Right atrium auricular region (tissue), 2 donors: ENCODE measurements at regions not wholly inside any gene's neighbourhood (a gene's known extent, or its start where the extent isn't known, plus 50 kb on each side); places are given as distances from the start of the nearest gene placed in this dataset.

Experiments used
- DNase-seq: peaks from one replicate; pipeline ENCODE4 v3.0.0-alpha.2; 2019; ENCODE audit warnings: low spot score
- H3K27ac ChIP-seq, 2 donors: fragments of 200-600 bp; sonication (generic); 1 replicate in 1 of 2; 2 replicates in 1 of 2; pipeline ENCODE4 v1.5.1; 2016 to 2019
- H3K27me3 ChIP-seq, 2 donors: fragments of 200-600 bp; sonication (generic); one replicate each; pipeline versions ENCODE4 v1.5.1 to v1.6.0; 2017 to 2019
- H3K36me3 ChIP-seq: fragments of 200-600 bp; sonication (generic); one replicate; pipeline ENCODE4 v1.5.1; 2016
- H3K4me1 ChIP-seq, 2 donors: fragments of 200-600 bp; sonication (generic); one replicate each; pipeline versions ENCODE4 v1.5.1 to v1.6.0; 2017 to 2019
- H3K4me3 ChIP-seq, 2 donors: fragments of 200-600 bp; sonication (generic); 1 replicate in 1 of 2; 2 replicates in 1 of 2; pipeline ENCODE4 v1.5.1; 2017 to 2019; ENCODE audit warnings: mild to moderate bottlenecking in 1 of 2, moderate library complexity in 1 of 2
- H3K9me3 ChIP-seq, 2 donors: fragments of 200-600 bp; sonication (generic); one replicate each; pipeline ENCODE4 v1.5.1; 2019
- CTCF ChIP-seq, 2 donors: fragments of 200-600 bp; sonication (generic); IDR thresholded peaks; one replicate each; pipeline ENCODE4 v1.5.1; 2019; ENCODE audit warnings: antibody characterized with exemption in 2 of 2

- no peak for TF ChIP-seq CTCF (IDR thresholded peaks at IDR 0.05)
- peak overlapping the region; percentile 53 to 67 for H3K27ac ChIP-seq
- no peaks in the 10 kb centered on the region for H3K9me3 ChIP-seq
- H3K4me3 ChIP-seq = peak overlapping the region; percentile 25 to 41
- H3K4me1 ChIP-seq = peaks cover 0 to 39% of the 10 kb centered on the region in 2 donors
- DNase-seq = no peak
- H3K27me3 ChIP-seq = no peaks in the 10 kb centered on the region
- no peaks in the 10 kb centered on the region for H3K36me3 ChIP-seq
Measured at GRCh38 chr9:677461-678097, 163.9 kb upstream of the DMRT1 start.

GRCh38 chr9:678897-679296 lies 162.6 kb upstream of the DMRT1 start:
- no peak for TF ChIP-seq CTCF (IDR thresholded peaks at IDR 0.05)
- H3K9me3 ChIP-seq = no peaks in the 10 kb centered on the region
- H3K27ac ChIP-seq = no peak overlapping the region
- H3K4me3 ChIP-seq = no peak overlapping the region
- H3K4me1 ChIP-seq = peaks cover 0 to 42% of the 10 kb centered on the region in 2 donors
- no peak for DNase-seq
- H3K36me3 ChIP-seq = no peaks in the 10 kb centered on the region
- no peaks in the 10 kb centered on the region for H3K27me3 ChIP-seq

GRCh38 chr9:679462-679861 lies 162.0 kb upstream of the DMRT1 start:
- peaks cover 0 to 46% of the 10 kb centered on the region in 2 donors for H3K4me1 ChIP-seq
- no peaks in the 10 kb centered on the region for H3K27me3 ChIP-seq
- no peak for TF ChIP-seq CTCF (IDR thresholded peaks at IDR 0.05)
- H3K9me3 ChIP-seq = no peaks in the 10 kb centered on the region
- H3K27ac ChIP-seq = no peak overlapping the region
- H3K4me3 ChIP-seq = no peak overlapping the region
- no peak for DNase-seq
- no peaks in the 10 kb centered on the region for H3K36me3 ChIP-seq

GRCh38 chr9:680106-680505 lies 161.4 kb upstream of the DMRT1 start:
- H3K4me1 ChIP-seq = peaks cover 0 to 52% of the 10 kb centered on the region in 2 donors
- TF ChIP-seq CTCF (IDR thresholded peaks at IDR 0.05) = no peak
- H3K4me3 ChIP-seq = no peak overlapping the region
- no peaks in the 10 kb centered on the region for H3K27me3 ChIP-seq
- no peak overlapping the region for H3K27ac ChIP-seq
- H3K36me3 ChIP-seq = no peaks in the 10 kb centered on the region
- no peak for DNase-seq
- no peaks in the 10 kb centered on the region for H3K9me3 ChIP-seq

GRCh38 chr9:682633-683508 lies 158.6 kb upstream of the DMRT1 start:
- no peak for DNase-seq
- no peaks in the 10 kb centered on the region for H3K36me3 ChIP-seq
- H3K4me3 ChIP-seq = no peak overlapping the region
- no peaks in the 10 kb centered on the region for H3K9me3 ChIP-seq
- peak overlapping the region; percentile 24 to 74 for H3K27ac ChIP-seq
- no peaks in the 10 kb centered on the region for H3K27me3 ChIP-seq
- H3K4me1 ChIP-seq = peaks cover 0 to 59% of the 10 kb centered on the region in 2 donors
- no peak for TF ChIP-seq CTCF (IDR thresholded peaks at IDR 0.05)
